Glomerular endothelial cell (primary cell): ENCODE measurements at regions not wholly inside any gene's neighbourhood (a gene's known extent, or its start where the extent isn't known, plus 50 kb on each side); places are given as distances from the start of the nearest gene placed in this dataset.

Experiments used
- DNase-seq: peaks from one replicate; pipeline ENCODE4 v3.0.0-alpha.2; 2011; ENCODE audit warnings: low read depth, low spot score; ENCODE audit errors: extremely low read depth

GRCh38 chr9:95629585-95629984, 112.8 kb upstream of the PTCH1 start:
- DNase-seq: no peak

GRCh38 chr9:95627802-95628201, 111.0 kb upstream of the PTCH1 start:
- peak; percentile 4 for DNase-seq

- peak; percentile 27 for DNase-seq
Observed at GRCh38 chr9:95626885-95627558, 110.3 kb upstream of the PTCH1 start.

- DNase-seq: no peak
Observed at GRCh38 chr9:95626341-95626740, 109.6 kb upstream of the PTCH1 start.

- no peak for DNase-seq
Observed at GRCh38 chr9:95623640-95624039, 106.9 kb upstream of the PTCH1 start.

GRCh38 chr9:95620722-95621121, 104.0 kb upstream of the PTCH1 start:
- DNase-seq: no peak

GRCh38 chr9:95620314-95620713, 103.5 kb upstream of the PTCH1 start:
- no peak for DNase-seq

- no peak for DNase-seq
Observed at GRCh38 chr9:95615246-95615645, 98.5 kb upstream of the PTCH1 start.

GRCh38 chr9:95613670-95614069, 96.9 kb upstream of the PTCH1 start:
- no peak for DNase-seq

GRCh38 chr9:95611354-95611753, 94.6 kb upstream of the PTCH1 start:
- no peak for DNase-seq

GRCh38 chr9:95610006-95610785, 93.4 kb upstream of the PTCH1 start:
- DNase-seq: no peak

GRCh38 chr9:95609426-95609825, 92.7 kb upstream of the PTCH1 start:
- DNase-seq: no peak

- no peak for DNase-seq
Observed at GRCh38 chr9:95608341-95608740, 91.6 kb upstream of the PTCH1 start.

GRCh38 chr9:95607507-95607906, 90.7 kb upstream of the PTCH1 start:
- no peak for DNase-seq

GRCh38 chr9:95606489-95607350, 89.9 kb upstream of the PTCH1 start:
- no peak for DNase-seq

- DNase-seq: no peak
Observed at GRCh38 chr9:95605816-95606488, 89.2 kb upstream of the PTCH1 start.

GRCh38 chr9:95605101-95605500, 88.3 kb upstream of the PTCH1 start:
- DNase-seq: no peak

- DNase-seq: no peak
Observed at GRCh38 chr9:95598236-95598635, 81.5 kb upstream of the PTCH1 start.

GRCh38 chr9:95595721-95596295, 79.0 kb upstream of the PTCH1 start:
- no peak for DNase-seq

GRCh38 chr9:95592931-95593330, 76.2 kb upstream of the PTCH1 start:
- DNase-seq: no peak
